ENCODE measurements at regions not wholly inside any gene's neighbourhood (a gene's known extent, or its start where the extent isn't known, plus 50 kb on each side); places are given as distances from the start of the nearest gene placed in this dataset.

DNA sequence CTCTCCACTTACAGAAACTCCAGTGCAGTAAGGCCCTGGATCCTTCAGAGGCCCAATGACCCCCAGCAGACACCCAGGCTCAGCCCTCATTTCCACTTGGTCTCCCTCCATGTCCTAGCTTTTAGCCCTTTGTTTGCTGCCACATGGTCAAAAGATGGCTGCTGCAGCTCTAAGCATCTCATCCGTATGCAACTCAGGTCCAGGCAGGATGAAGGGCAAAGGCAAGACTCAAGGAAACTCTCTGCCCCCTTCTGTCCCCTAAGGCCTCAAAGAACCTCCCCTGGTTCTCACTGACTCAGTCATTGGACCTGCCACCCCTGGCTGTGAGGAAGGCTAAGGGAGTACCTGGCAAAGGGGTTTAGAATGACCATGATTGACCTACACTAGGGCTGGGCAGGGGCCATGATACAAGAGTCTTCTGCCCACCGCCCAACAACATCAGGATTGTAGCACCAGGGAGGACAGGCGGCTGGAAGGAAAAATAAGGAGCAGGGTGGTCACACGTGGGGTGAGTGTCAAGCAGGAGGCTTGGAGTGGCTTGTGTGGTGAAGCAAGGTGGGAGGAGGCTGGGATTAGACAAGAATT, 303.8 kb upstream of the ZMIZ1 start:
- no peak for DNase-seq (ENCODE audit: low read depth, low spot score)
- TF ChIP-seq FOXP2 (optimal IDR thresholded peaks at IDR 0.05; ENCODE audit: control extremely low read depth, extremely low read length, insufficient read depth) (no peak), POLR2AphosphoS5 (IDR thresholded peaks at IDR 0.05; ENCODE audit: borderline replicate concordance, low read depth, low read length) (no peak), EZH2 (IDR thresholded peaks at IDR 0.05) (no peak)
- Histone ChIP-seq H3K9ac (ENCODE audit: insufficient read length) (no peak overlapping the region), H3K4me3 (no peak overlapping the region), H3K27ac (no peak overlapping the region), H3K9me3 (ENCODE audit: low read depth, low read length) (no peaks in the 10 kb centered on the region), H3K36me3 (ENCODE audit: insufficient read depth, low read length) (no peaks in the 10 kb centered on the region)

DNA sequence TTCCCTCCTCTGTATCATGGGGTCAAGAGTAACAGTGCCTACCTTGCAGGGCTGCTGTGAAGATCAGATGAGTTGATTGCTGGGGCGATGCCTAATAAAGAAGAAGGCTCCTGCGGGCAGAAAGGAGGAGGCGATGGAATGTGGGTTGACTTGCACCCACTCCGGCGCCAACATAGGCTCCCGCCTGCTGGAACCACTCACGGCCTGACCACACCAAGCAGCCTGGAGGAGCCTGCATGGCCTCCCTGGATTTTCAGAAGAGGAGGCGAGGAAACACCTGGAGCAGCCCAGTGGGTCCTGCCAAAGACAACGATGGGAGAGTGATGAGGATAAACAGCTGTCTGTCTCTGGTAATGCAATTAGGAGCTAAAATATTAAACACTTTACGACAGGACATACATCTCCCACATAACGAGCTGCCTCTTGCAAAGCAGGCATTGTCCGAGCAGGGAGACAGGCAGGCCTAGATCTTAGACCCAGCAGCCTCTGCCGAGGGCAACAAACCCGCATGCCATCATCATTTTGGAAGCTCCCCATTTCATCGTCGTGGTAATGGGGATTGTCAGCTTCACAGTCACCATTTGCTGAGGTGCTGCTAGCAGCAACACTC, 302.9 kb upstream of the ZMIZ1 start:
- H3K9me3 ChIP-seq (ENCODE audit: low read depth, low read length), result no peaks in the 10 kb centered on the region
- H3K36me3 ChIP-seq (ENCODE audit: insufficient read depth, low read length), result no peaks in the 10 kb centered on the region
- H3K27ac ChIP-seq, result no peak overlapping the region
- H3K4me3 ChIP-seq, result no peak overlapping the region
- DNase-seq (ENCODE audit: low read depth, low spot score), result no peak
- no peak overlapping the region for H3K9ac ChIP-seq (ENCODE audit: insufficient read length)
- TF ChIP-seq POLR2AphosphoS5 (IDR thresholded peaks at IDR 0.05; ENCODE audit: borderline replicate concordance, low read depth, low read length), result no peak
- no peak for TF ChIP-seq EZH2 (IDR thresholded peaks at IDR 0.05)
- no peak for TF ChIP-seq FOXP2 (optimal IDR thresholded peaks at IDR 0.05; ENCODE audit: control extremely low read depth, extremely low read length, insufficient read depth)

DNA sequence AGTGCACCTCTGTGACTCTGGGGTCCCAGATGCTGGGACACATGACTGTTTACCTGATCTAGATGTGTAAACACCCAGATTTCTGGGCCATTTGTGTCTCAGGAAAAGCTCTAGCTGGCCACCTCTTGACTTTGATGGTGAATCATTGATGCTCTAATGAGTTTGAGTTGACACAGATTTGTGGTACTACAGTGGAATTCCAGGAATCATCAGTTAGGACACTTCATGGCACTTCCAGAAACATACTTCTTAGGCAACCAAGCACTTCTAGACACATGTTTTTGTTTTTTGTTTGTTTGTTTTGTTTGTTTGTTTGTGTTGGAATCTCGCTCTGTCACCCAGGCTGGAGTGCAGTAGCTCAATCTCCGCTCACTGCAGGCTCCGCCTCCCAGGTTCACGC, 302.2 kb upstream of the ZMIZ1 start:
- no peak overlapping the region for H3K9ac ChIP-seq (ENCODE audit: insufficient read length)
- H3K4me3 ChIP-seq, result no peak overlapping the region
- TF ChIP-seq POLR2AphosphoS5 (IDR thresholded peaks at IDR 0.05; ENCODE audit: borderline replicate concordance, low read depth, low read length) (no peak), FOXP2 (optimal IDR thresholded peaks at IDR 0.05; ENCODE audit: control extremely low read depth, extremely low read length, insufficient read depth) (no peak), EZH2 (IDR thresholded peaks at IDR 0.05) (no peak)

DNA sequence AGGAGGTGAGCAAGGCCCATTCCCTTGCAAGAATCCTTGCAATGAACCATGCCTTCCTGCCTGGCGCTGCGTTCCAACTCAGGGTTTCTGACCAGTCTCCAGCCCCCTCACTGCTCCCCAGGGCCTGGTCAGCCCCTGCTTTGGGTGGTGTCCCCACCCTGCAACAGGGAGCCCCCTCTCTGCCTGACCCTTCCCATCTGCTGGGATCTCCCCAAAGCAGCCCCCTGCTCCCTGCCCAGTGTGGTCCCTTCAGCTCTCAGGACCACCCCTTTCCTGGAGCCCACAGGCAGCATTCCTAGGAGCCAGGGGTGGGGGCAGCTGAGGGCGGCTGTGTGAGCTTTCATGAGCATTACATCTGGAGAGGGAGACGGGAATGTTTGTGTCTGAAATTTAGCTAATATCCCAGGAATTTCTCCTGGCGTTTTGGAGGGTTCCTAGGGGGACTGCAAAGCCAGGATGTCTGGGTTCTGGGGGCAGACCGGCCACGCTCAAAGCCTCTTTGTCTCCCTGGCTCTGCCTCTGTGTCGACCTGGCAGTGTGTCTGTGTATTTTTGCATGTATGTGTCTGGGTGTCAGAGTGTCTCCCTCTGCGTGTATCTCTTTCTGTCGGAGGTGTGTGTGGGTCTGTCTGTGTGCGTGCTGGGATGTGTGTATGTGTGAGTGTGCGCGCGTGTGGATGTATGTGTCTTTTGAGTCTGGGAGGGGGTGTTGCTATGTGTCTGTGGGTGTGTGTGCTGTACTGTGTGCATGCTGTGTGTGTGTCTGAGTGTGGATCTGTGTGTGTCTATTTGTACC, 300.5 kb upstream of the ZMIZ1 start:
- Histone ChIP-seq H3K9ac (ENCODE audit: insufficient read length) (no peak overlapping the region), H3K4me3 (no peak overlapping the region), H3K9me3 (ENCODE audit: low read depth, low read length) (no peaks in the 10 kb centered on the region), H3K36me3 (ENCODE audit: insufficient read depth, low read length) (no peaks in the 10 kb centered on the region), H3K27ac (no peak overlapping the region)
- DNase-seq (ENCODE audit: low read depth, low spot score), result no peak
- TF ChIP-seq EZH2 (IDR thresholded peaks at IDR 0.05) (no peak), POLR2AphosphoS5 (IDR thresholded peaks at IDR 0.05; ENCODE audit: borderline replicate concordance, low read depth, low read length) (no peak), FOXP2 (optimal IDR thresholded peaks at IDR 0.05; ENCODE audit: control extremely low read depth, extremely low read length, insufficient read depth) (no peak)

More for the DNA sequence above, 302.2 kb upstream of the ZMIZ1 start:
- DNase-seq (ENCODE audit: low read depth, low spot score), result no peak
- Histone ChIP-seq H3K36me3 (ENCODE audit: insufficient read depth, low read length) (no peaks in the 10 kb centered on the region), H3K27ac (no peak overlapping the region), H3K9me3 (ENCODE audit: low read depth, low read length) (no peaks in the 10 kb centered on the region)

DNA sequence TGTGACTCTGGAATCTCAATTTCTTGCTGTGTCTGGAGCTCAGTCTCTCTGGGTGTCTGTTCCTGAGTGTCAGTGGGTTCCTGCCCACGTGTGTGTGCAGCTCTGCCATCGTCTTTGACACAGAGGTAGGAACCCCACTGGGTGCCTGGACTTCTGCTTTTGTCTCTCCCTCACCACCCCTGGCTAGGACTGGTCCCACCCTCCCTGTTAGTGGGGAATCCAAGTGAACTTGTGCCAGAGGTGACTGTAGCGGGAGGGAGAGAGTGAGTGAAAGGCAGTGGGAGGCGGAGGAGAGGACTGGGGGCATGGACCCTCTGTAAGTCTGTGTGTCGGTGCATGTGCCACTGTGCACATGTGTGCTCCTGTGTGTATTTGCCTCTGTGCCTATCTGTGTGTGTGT, 299.9 kb upstream of the ZMIZ1 start:
- Histone ChIP-seq H3K9me3 (ENCODE audit: low read depth, low read length) (no peaks in the 10 kb centered on the region), H3K36me3 (ENCODE audit: insufficient read depth, low read length) (no peaks in the 10 kb centered on the region), H3K27ac (no peak overlapping the region), H3K4me3 (no peak overlapping the region), H3K9ac (ENCODE audit: insufficient read length) (no peak overlapping the region)
- DNase-seq (ENCODE audit: low read depth, low spot score), result no peak
- TF ChIP-seq POLR2AphosphoS5 (IDR thresholded peaks at IDR 0.05; ENCODE audit: borderline replicate concordance, low read depth, low read length), result no peak
- TF ChIP-seq EZH2 (IDR thresholded peaks at IDR 0.05), result no peak
- TF ChIP-seq FOXP2 (optimal IDR thresholded peaks at IDR 0.05; ENCODE audit: control extremely low read depth, extremely low read length, insufficient read depth), result no peak

DNA sequence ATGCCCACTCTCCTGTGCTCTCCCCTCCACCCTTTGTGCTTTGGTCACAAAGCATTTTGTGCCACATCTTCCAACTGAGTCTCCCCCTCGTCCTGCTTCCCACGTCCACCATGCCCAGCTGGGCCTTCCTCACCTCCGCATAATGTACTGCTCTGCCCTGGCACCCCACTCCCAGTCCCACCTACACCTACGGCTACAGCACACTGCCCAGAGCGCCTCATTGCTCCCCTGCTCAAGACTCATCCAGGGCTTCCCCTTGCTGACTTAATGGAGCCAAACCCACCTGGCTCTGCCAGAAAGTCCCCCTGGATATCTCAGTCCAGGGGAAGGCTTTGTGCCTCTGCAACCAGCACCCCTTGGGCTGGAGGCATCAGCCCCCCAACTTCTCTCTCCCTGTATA, 299.2 kb upstream of the ZMIZ1 start:
- Histone ChIP-seq H3K9me3 (ENCODE audit: low read depth, low read length) (no peaks in the 10 kb centered on the region), H3K27ac (no peak overlapping the region), H3K9ac (ENCODE audit: insufficient read length) (no peak overlapping the region), H3K36me3 (ENCODE audit: insufficient read depth, low read length) (no peaks in the 10 kb centered on the region), H3K4me3 (no peak overlapping the region)
- TF ChIP-seq POLR2AphosphoS5 (IDR thresholded peaks at IDR 0.05; ENCODE audit: borderline replicate concordance, low read depth, low read length), result no peak
- TF ChIP-seq EZH2 (IDR thresholded peaks at IDR 0.05), result no peak
- TF ChIP-seq FOXP2 (optimal IDR thresholded peaks at IDR 0.05; ENCODE audit: control extremely low read depth, extremely low read length, insufficient read depth), result no peak
- no peak for DNase-seq (ENCODE audit: low read depth, low spot score)

DNA sequence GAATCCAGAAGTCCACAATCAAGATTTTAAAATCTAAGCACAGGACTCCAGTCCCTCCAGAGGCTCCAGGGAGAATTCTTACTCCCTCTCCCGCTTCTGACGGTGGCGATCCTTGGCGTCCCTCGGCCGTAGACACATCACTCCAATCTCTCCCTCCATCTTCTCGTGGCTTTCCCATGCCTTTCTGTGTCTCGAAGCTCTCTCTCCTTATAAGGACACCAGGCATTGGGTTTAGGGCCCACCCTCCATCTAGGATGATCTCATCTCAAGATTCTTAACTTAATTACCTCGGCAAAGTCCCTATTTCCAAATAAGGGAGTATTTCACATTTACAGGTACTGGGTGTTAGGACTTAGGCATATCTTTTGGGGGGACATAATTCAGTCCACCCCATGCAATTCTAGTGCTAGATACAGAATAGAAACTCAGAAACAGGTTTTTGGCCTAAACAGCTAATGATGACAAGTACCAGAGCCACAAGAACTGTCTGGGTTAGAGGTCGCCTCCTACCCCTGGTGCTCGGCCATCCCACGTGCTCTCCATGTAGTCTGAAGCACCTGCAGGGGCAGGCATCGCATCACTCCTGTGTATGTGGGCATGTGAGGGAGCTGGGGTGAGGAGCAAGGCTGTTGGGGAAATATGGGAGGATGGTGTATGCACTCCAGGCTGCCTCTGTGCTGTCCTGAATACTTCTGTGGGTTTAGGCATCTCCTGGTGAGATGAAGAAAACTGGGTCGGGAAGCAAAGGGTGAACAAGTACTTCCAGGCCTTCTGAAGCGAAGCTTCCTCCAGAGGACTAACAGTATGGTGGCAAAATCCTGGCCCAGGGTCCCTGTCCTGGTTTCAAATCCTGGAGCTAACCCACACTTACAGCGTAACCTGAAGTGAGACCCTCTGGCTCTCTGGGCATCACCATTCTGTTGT, 298.3 kb upstream of the ZMIZ1 start:
- no peak for TF ChIP-seq EZH2 (IDR thresholded peaks at IDR 0.05)
- no peak for TF ChIP-seq FOXP2 (optimal IDR thresholded peaks at IDR 0.05; ENCODE audit: control extremely low read depth, extremely low read length, insufficient read depth)
- no peak for TF ChIP-seq POLR2AphosphoS5 (IDR thresholded peaks at IDR 0.05; ENCODE audit: borderline replicate concordance, low read depth, low read length)
- H3K4me3 ChIP-seq, result no peak overlapping the region
- H3K9ac ChIP-seq (ENCODE audit: insufficient read length), result no peak overlapping the region
- no peak for DNase-seq (ENCODE audit: low read depth, low spot score)
- H3K36me3 ChIP-seq (ENCODE audit: insufficient read depth, low read length), result no peaks in the 10 kb centered on the region
- no peak overlapping the region for H3K27ac ChIP-seq
- no peaks in the 10 kb centered on the region for H3K9me3 ChIP-seq (ENCODE audit: low read depth, low read length)

DNA sequence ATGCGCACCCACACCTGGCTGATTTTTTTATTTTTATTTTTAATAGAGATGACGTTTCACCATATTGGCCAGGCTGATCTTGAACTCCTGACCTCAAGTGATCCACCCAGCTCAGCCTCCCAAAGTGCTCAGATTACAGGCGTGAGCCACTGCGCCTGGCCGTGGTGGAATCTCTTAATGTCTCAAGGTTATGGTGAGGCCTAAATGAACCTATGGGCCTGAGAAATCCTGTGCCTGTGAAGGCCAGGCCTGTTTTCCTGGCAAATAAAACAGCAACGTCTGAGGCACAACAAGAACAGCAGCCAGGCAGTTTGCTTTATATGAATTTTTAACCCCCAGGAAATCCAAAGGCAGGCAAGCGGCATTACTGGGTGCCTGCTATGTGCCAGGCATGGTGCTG, 297.5 kb upstream of the ZMIZ1 start:
- H3K9ac ChIP-seq (ENCODE audit: insufficient read length), result no peak overlapping the region
- no peak for DNase-seq (ENCODE audit: low read depth, low spot score)
- H3K36me3 ChIP-seq (ENCODE audit: insufficient read depth, low read length), result no peaks in the 10 kb centered on the region
- no peak overlapping the region for H3K4me3 ChIP-seq
- no peak overlapping the region for H3K27ac ChIP-seq
- H3K9me3 ChIP-seq (ENCODE audit: low read depth, low read length), result no peaks in the 10 kb centered on the region
- TF ChIP-seq POLR2AphosphoS5 (IDR thresholded peaks at IDR 0.05; ENCODE audit: borderline replicate concordance, low read depth, low read length) (no peak), FOXP2 (optimal IDR thresholded peaks at IDR 0.05; ENCODE audit: control extremely low read depth, extremely low read length, insufficient read depth) (no peak)

Measured in SK-N-MC (cell line).